ENCODE measurements at regions not wholly inside any gene's neighbourhood (a gene's known extent, or its start where the extent isn't known, plus 50 kb on each side); places are given as distances from the start of the nearest gene placed in this dataset.

- no peak for TF ChIP-seq POLR2A (IDR thresholded peaks at IDR 0.05)
- no peak for TF ChIP-seq CTCF (IDR thresholded peaks at IDR 0.05)
Observed at GRCh38 chr3:139131951-139132350, 87.3 kb upstream of the PRR23C start.
